OCI-LY7 (cell line): ENCODE measurements at regions not wholly inside any gene's neighbourhood (a gene's known extent, or its start where the extent isn't known, plus 50 kb on each side); places are given as distances from the start of the nearest gene placed in this dataset.

Source experiments
- EZH2phosphoT487 ChIP-seq: fragments of 200-600 bp; sonication (generic); IDR thresholded peaks from 2 replicates; pipeline ENCODE4 v1.6.1; 2018; ENCODE audit warnings: low read depth, borderline replicate concordance, mild to moderate bottlenecking, mixed run types, antibody characterized with exemption, low read length, moderate library complexity, mixed read lengths
- TF ChIP-seq, protein P1 (sequence below): fragments of 200-600 bp; sonication (generic); conservative IDR thresholded peaks from 2 replicates; pipeline ENCODE4 v1.5.1; 2014; ENCODE audit warnings: mild to moderate bottlenecking, antibody characterized with exemption, low read length, moderate library complexity, mixed read lengths

DNA sequence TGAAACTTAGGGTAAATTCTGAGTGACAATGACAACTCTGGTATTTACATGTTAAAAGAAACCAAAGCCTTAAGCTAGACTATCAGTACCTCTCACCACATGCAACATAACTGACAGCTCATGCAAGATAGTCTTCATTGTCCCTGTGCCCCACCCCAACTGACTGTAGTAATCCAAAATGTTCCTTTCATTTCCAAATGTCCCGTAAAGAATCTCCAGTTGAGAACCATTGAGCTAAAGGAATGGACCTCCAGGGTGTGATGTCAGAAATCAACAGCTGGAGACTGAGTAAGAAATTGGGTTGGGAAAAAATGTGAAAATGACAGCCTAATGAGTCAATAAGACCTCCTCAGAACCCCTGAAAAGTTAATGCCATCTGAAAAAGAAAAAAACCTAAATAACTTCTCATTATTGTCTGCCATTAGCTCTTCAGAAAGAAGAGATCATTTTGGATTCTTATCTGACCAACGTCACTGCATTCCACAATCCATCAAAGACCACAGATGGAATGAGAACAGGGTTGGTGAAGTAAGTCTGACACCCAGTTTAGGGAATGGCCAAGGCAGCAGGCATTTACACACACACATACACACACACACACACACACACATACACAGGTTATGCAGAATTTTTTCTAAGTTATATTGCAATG is 51.7 kb upstream of the ACVR2A start:
- TF ChIP-seq, protein P1, sequence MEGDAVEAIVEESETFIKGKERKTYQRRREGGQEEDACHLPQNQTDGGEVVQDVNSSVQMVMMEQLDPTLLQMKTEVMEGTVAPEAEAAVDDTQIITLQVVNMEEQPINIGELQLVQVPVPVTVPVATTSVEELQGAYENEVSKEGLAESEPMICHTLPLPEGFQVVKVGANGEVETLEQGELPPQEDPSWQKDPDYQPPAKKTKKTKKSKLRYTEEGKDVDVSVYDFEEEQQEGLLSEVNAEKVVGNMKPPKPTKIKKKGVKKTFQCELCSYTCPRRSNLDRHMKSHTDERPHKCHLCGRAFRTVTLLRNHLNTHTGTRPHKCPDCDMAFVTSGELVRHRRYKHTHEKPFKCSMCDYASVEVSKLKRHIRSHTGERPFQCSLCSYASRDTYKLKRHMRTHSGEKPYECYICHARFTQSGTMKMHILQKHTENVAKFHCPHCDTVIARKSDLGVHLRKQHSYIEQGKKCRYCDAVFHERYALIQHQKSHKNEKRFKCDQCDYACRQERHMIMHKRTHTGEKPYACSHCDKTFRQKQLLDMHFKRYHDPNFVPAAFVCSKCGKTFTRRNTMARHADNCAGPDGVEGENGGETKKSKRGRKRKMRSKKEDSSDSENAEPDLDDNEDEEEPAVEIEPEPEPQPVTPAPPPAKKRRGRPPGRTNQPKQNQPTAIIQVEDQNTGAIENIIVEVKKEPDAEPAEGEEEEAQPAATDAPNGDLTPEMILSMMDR = no peak
- no peak for TF ChIP-seq EZH2phosphoT487
